Progenitor cell of endocrine pancreas (in vitro differentiated cells): ENCODE measurements at regions not wholly inside any gene's neighbourhood (a gene's known extent, or its start where the extent isn't known, plus 50 kb on each side); places are given as distances from the start of the nearest gene placed in this dataset.

ENCODE experiments used
- DNase-seq: peaks from one replicate; pipeline ENCODE4 v3.0.0; 2021; ENCODE audit warnings: low spot score; ENCODE audit not compliant: unreplicated experiment
- H3K27ac Mint-ChIP-seq: 2 replicates; pipeline ENCODE4 v1.8.0; 2021; ENCODE audit warnings: mild to moderate bottlenecking, moderate library complexity, mixed read lengths
- H3K27me3 Mint-ChIP-seq: 2 replicates; pipeline ENCODE4 v1.8.0; 2021; ENCODE audit warnings: mixed read lengths
- H3K36me3 Mint-ChIP-seq: 2 replicates; pipeline ENCODE4 v1.8.0; 2022; ENCODE audit warnings: mixed read lengths; ENCODE audit not compliant: insufficient read depth
- H3K4me1 Mint-ChIP-seq: 2 replicates; pipeline ENCODE4 v1.8.0; 2021; ENCODE audit warnings: low read depth, mixed read lengths
- H3K4me3 Mint-ChIP-seq: 2 replicates; pipeline ENCODE4 v1.8.0; 2021; ENCODE audit warnings: low read depth, mild to moderate bottlenecking, moderate library complexity, mixed read lengths
- H3K9me3 Mint-ChIP-seq: 2 replicates; pipeline ENCODE4 v1.8.0; 2021; ENCODE audit warnings: low read depth, mixed read lengths
- TF ChIP-seq, protein P1 (sequence below): fragments of 200-600 bp; sonication (generic); IDR thresholded peaks from one replicate; pipeline ENCODE4 v1.5.0; 2021; ENCODE audit warnings: antibody characterized with exemption, mild to moderate bottlenecking; ENCODE audit not compliant: unreplicated experiment

DNA sequence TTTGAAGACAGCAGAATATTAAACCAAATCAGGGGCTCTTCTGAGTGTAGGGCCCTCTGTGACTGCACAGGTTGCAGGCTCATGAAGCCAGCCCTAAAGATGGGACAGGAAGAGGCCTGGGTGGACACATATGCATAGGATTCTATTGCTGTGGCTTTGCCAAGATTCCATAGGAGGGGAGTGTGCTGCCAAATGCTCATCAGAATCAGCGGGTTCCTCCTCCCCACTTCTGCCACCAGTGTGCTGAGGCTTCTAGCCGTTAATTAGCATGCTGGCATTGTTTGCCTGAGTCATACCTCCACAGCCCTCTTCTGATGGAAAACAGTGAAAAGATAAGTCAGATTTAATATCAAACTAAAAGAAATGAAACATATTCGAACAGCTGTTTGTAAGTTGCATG is 103.9 kb upstream of the TMEFF2 start:
- H3K9me3 Mint-ChIP-seq: no peaks in the 10 kb centered on the region

DNA sequence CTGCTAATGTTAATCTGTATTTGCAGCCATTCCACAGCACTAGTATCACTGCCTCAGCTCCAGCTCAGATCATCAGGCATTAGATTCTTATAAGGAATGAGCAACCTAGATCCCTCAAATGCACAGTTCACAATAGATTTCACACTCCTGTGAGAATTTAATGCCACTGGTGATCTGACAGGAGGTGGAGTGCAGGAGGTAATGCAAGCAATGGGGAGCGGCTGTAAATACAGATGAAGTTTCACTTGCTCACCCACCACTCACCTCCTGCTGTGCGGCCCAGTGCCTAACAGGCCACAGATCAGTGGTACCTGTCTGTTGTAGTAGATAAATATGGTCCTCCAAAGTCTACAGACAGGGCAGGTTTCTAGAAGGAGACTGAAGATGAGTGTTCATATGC is 97.7 kb upstream of the TMEFF2 start:
- Mint-ChIP-seq H3K4me3 (no peak overlapping the region), H3K9me3 (peaks cover 7% of the 10 kb centered on the region), H3K27me3 (no peaks in the 10 kb centered on the region), H3K36me3 (no peaks in the 10 kb centered on the region), H3K4me1 (peaks cover 7% of the 10 kb centered on the region), H3K27ac (no peak overlapping the region)
- TF ChIP-seq, protein P1, sequence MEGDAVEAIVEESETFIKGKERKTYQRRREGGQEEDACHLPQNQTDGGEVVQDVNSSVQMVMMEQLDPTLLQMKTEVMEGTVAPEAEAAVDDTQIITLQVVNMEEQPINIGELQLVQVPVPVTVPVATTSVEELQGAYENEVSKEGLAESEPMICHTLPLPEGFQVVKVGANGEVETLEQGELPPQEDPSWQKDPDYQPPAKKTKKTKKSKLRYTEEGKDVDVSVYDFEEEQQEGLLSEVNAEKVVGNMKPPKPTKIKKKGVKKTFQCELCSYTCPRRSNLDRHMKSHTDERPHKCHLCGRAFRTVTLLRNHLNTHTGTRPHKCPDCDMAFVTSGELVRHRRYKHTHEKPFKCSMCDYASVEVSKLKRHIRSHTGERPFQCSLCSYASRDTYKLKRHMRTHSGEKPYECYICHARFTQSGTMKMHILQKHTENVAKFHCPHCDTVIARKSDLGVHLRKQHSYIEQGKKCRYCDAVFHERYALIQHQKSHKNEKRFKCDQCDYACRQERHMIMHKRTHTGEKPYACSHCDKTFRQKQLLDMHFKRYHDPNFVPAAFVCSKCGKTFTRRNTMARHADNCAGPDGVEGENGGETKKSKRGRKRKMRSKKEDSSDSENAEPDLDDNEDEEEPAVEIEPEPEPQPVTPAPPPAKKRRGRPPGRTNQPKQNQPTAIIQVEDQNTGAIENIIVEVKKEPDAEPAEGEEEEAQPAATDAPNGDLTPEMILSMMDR: no peak
- DNase-seq: no peak

More for the DNA sequence above, 103.9 kb upstream of the TMEFF2 start:
- H3K27me3 Mint-ChIP-seq: no peaks in the 10 kb centered on the region
- H3K4me3 Mint-ChIP-seq: no peak overlapping the region
- TF ChIP-seq, protein P1: no peak
- no peak overlapping the region for H3K27ac Mint-ChIP-seq
- DNase-seq: no peak
- H3K4me1 Mint-ChIP-seq: no peaks in the 10 kb centered on the region
- no peaks in the 10 kb centered on the region for H3K36me3 Mint-ChIP-seq

DNA sequence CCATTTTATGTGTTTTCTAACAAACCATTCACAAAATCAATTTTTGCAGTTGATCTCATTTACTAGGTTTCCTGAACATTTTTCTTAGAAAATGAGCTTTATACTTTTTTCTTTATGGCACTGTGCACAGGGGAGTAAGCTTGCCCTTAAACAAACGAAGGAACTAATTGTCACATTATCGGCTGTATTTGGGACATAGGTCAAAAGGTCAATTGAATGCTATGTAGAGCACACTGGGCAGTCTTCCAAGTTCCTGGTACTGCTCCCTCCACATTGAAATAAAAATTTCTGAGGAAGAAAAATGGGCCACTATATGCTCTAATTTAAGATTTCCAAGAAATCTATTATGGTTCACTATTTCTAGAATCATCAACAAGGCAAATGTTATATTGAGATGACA is 93.6 kb upstream of the TMEFF2 start:
- no peak overlapping the region for H3K27ac Mint-ChIP-seq
- no peak for DNase-seq
- H3K27me3 Mint-ChIP-seq: no peaks in the 10 kb centered on the region
- TF ChIP-seq, protein P1: no peak
- no peak overlapping the region for H3K4me3 Mint-ChIP-seq
- H3K36me3 Mint-ChIP-seq: no peaks in the 10 kb centered on the region
- H3K9me3 Mint-ChIP-seq: peaks cover 7% of the 10 kb centered on the region
- peaks cover 7% of the 10 kb centered on the region for H3K4me1 Mint-ChIP-seq

DNA sequence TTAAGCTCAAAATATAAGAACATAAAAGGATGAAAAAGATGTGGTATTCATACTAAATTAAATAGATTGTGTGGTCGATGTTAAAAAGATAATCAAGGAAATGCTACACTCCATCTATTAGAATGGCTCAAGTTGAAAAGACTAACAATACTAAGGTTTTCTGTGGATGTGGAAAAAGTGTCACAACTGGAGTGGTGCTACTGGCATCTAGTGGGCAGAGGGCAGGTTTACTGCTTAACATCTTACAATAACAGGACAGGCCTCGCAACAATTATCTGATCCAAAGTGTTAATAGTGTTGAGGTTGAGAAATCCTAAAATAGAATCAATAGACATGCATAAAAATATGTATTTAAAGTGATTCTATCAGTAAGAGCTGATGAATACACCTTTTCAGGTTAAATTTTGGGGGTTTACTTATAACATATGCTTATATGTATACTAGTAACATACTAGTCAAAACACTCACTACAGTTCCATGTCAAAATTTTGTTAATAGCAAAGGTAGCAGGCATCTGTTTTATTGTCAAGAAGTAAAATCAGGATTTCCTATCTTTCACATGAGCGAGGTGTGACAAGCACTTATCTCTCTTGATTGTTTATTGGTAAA is 91.5 kb upstream of the TMEFF2 start:
- H3K4me1 Mint-ChIP-seq: peaks cover 7% of the 10 kb centered on the region
- no peaks in the 10 kb centered on the region for H3K9me3 Mint-ChIP-seq
- H3K4me3 Mint-ChIP-seq: no peak overlapping the region
- no peak for DNase-seq
- TF ChIP-seq, protein P1: peak; percentile 54
- no peaks in the 10 kb centered on the region for H3K36me3 Mint-ChIP-seq
- no peak overlapping the region for H3K27ac Mint-ChIP-seq
- H3K27me3 Mint-ChIP-seq: no peaks in the 10 kb centered on the region

- no peak for DNase-seq
- TF ChIP-seq, protein P1: no peak
- H3K4me1 Mint-ChIP-seq: peaks cover 6% of the 10 kb centered on the region
- no peaks in the 10 kb centered on the region for H3K9me3 Mint-ChIP-seq
- H3K27me3 Mint-ChIP-seq: no peaks in the 10 kb centered on the region
- H3K4me3 Mint-ChIP-seq: no peak overlapping the region
- no peak overlapping the region for H3K27ac Mint-ChIP-seq
- no peaks in the 10 kb centered on the region for H3K36me3 Mint-ChIP-seq
Measured at GRCh38 chr2:192283450-192283849, 88.7 kb upstream of the TMEFF2 start.
